Osteoblast (primary cell): ENCODE measurements at regions not wholly inside any gene's neighbourhood (a gene's known extent, or its start where the extent isn't known, plus 50 kb on each side); places are given as distances from the start of the nearest gene placed in this dataset.

Experiments
- DNase-seq: peaks from one replicate; pipeline ENCODE4 v3.0.0; 2011; ENCODE audit warnings: low spot score, mixed read lengths; ENCODE audit not compliant: insufficient read length; ENCODE audit errors: missing footprints
- H2AFZ ChIP-seq: 2 replicates; pipeline ENCODE4 v1.6.0; 2011; ENCODE audit warnings: mild to moderate bottlenecking, low read length
- H3K27ac ChIP-seq: 2 replicates; pipeline ENCODE4 v1.5.1; 2011; ENCODE audit warnings: mild to moderate bottlenecking, low read depth, low read length, moderate library complexity
- H3K27me3 ChIP-seq: 2 replicates; pipeline ENCODE4 v1.6.0; 2012; ENCODE audit warnings: mild to moderate bottlenecking, control low read depth, inconsistent platforms, low read length, moderate library complexity; ENCODE audit not compliant: insufficient read depth
- H3K36me3 ChIP-seq: 2 replicates; pipeline ENCODE4 v1.5.1; 2011; ENCODE audit warnings: mild to moderate bottlenecking, low read length, control low read depth, moderate library complexity; ENCODE audit not compliant: insufficient read depth
- H3K4me1 ChIP-seq: 2 replicates; pipeline ENCODE4 v1.5.1; 2011; ENCODE audit warnings: mild to moderate bottlenecking, low read length, control low read depth, moderate library complexity; ENCODE audit not compliant: insufficient read depth
- H3K4me2 ChIP-seq: 2 replicates; pipeline ENCODE4 v1.6.0; 2011; ENCODE audit warnings: mild to moderate bottlenecking, low read length; ENCODE audit not compliant: insufficient read depth
- H3K4me3 ChIP-seq: fragments of 200-600 bp; sonication (generic); 3 replicates; pipeline ENCODE4 v1.5.1; 2012; ENCODE audit warnings: mild to moderate bottlenecking, low read length, inconsistent platforms; ENCODE audit not compliant: insufficient read depth
- H3K79me2 ChIP-seq: 2 replicates; pipeline ENCODE4 v1.6.0; 2012; ENCODE audit warnings: mild to moderate bottlenecking, low read length, control low read depth, inconsistent platforms; ENCODE audit not compliant: insufficient read depth
- H3K9me3 ChIP-seq: 2 replicates; pipeline ENCODE4 v1.5.1; 2011; ENCODE audit warnings: low read depth, low read length, control low read depth
- H4K20me1 ChIP-seq: 2 replicates; pipeline ENCODE4 v1.6.0; 2012; ENCODE audit warnings: mild to moderate bottlenecking, low read length, control low read depth; ENCODE audit not compliant: insufficient read depth
- TF ChIP-seq, protein P1 (sequence below): IDR thresholded peaks from 2 replicates; pipeline ENCODE4 v1.5.1; 2011; ENCODE audit warnings: mild to moderate bottlenecking, low read depth, low read length, moderate library complexity; ENCODE audit errors: extremely low read depth

DNA sequence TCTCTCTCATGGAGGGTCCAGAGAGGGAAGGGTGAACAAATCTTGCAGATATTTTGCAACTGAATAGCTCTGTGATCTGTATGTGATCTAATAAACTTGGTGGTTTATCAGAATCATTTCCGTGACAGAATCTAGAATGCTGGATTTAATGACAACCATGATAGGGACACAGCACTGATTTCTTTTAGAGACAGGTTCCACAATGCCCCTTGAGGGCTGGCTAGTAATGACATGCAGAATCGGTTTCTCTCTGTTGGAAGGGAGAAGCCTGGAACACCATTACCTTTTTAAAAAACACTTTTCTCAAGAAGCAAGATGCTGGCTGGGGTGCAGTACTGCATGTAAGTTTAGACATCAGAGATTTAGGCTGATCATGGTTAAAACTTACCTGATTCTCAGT lies 313.4 kb downstream of the CDH26 start:
- TF ChIP-seq, protein P1, sequence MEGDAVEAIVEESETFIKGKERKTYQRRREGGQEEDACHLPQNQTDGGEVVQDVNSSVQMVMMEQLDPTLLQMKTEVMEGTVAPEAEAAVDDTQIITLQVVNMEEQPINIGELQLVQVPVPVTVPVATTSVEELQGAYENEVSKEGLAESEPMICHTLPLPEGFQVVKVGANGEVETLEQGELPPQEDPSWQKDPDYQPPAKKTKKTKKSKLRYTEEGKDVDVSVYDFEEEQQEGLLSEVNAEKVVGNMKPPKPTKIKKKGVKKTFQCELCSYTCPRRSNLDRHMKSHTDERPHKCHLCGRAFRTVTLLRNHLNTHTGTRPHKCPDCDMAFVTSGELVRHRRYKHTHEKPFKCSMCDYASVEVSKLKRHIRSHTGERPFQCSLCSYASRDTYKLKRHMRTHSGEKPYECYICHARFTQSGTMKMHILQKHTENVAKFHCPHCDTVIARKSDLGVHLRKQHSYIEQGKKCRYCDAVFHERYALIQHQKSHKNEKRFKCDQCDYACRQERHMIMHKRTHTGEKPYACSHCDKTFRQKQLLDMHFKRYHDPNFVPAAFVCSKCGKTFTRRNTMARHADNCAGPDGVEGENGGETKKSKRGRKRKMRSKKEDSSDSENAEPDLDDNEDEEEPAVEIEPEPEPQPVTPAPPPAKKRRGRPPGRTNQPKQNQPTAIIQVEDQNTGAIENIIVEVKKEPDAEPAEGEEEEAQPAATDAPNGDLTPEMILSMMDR, result peak; percentile 7
- Histone ChIP-seq H3K4me1 (no peaks in the 10 kb centered on the region), H3K27me3 (no peaks in the 10 kb centered on the region), H3K4me2 (no peak overlapping the region), H3K36me3 (no peaks in the 10 kb centered on the region), H2AFZ (no peak overlapping the region), H3K9me3 (no peaks in the 10 kb centered on the region), H3K4me3 (no peak overlapping the region), H4K20me1 (no peaks in the 10 kb centered on the region), H3K27ac (no peak overlapping the region), H3K79me2 (no peaks in the 10 kb centered on the region)
- DNase-seq, result no peak

DNA sequence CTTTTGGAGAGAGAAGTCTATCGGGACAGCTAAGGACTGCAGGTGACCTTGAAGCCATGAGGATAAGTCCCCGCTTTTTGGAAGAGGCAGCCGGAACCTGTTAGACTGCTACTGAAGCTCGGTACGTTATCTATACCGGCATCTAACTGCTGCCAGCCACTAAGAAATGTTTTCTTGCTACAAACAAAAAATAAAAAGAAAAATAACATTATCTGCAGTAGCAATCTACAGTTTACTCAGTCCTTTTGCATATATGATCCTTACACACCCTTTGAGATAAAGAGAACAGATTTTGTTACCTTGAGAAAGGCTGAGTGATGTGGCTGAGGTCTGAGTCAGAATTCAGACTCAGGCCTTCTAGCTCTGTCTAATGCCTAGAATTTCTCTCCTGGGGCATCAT lies 314.6 kb downstream of the CDH26 start:
- no peak overlapping the region for H3K4me3 ChIP-seq
- H3K4me1 ChIP-seq, result no peaks in the 10 kb centered on the region
- no peaks in the 10 kb centered on the region for H3K36me3 ChIP-seq
- no peaks in the 10 kb centered on the region for H3K27me3 ChIP-seq
- no peaks in the 10 kb centered on the region for H3K79me2 ChIP-seq
- no peak for DNase-seq
- H2AFZ ChIP-seq, result no peak overlapping the region
- H4K20me1 ChIP-seq, result no peaks in the 10 kb centered on the region
- no peak overlapping the region for H3K4me2 ChIP-seq
- TF ChIP-seq, protein P1, result no peak
- no peak overlapping the region for H3K27ac ChIP-seq
- no peaks in the 10 kb centered on the region for H3K9me3 ChIP-seq

DNA sequence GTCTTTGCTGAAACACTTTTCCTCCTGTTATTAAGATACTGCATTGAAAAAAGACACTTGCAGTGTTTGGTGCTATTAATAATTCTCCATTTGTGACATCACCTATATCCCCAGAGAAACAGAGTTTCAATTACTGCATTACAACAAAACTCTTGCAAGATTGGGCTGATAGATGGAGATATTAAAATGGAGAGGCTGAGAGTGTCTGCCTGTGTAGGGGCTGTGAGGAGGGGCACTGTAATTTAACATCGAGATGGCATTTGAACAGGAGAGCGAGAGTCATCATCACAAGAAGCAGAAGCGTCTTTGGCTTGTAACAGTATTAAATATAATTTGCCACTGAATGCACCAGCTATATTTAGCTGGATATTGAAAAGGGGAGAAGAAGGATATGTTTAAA lies 316.5 kb downstream of the CDH26 start:
- H3K4me1 ChIP-seq, result no peaks in the 10 kb centered on the region
- H3K36me3 ChIP-seq, result no peaks in the 10 kb centered on the region
- no peak overlapping the region for H2AFZ ChIP-seq
- H3K27me3 ChIP-seq, result no peaks in the 10 kb centered on the region
- no peak overlapping the region for H3K4me3 ChIP-seq
- no peaks in the 10 kb centered on the region for H3K79me2 ChIP-seq
- no peak for DNase-seq
- H3K9me3 ChIP-seq, result no peaks in the 10 kb centered on the region
- TF ChIP-seq, protein P1, result no peak
- H4K20me1 ChIP-seq, result no peaks in the 10 kb centered on the region
- no peak overlapping the region for H3K4me2 ChIP-seq
- H3K27ac ChIP-seq, result no peak overlapping the region

DNA sequence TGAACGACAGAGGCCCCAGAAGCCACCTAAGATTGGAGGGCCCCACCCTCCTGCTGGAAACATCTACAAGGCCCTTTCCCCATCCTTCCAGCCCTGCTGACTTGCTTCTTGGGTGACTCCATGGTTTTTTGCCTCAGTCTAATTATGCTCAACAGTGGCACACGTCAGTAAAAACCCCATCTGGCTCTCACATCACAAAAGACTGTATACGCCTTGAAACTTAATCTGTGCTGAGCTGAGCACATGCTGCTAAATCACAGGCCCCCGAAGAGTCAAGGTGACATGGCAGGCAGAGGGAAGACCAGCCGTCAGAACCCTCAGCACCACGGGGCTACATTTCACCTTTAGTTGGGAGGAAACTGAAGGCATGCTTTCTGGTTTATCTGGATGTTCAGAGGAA lies 323.1 kb downstream of the CDH26 start:
- no peak overlapping the region for H2AFZ ChIP-seq
- H3K9me3 ChIP-seq, result peaks cover 2% of the 10 kb centered on the region
- H3K4me1 ChIP-seq, result no peaks in the 10 kb centered on the region
- no peak overlapping the region for H3K4me2 ChIP-seq
- no peaks in the 10 kb centered on the region for H3K36me3 ChIP-seq
- TF ChIP-seq, protein P1, result no peak
- H3K27ac ChIP-seq, result no peak overlapping the region
- no peaks in the 10 kb centered on the region for H3K27me3 ChIP-seq
- no peaks in the 10 kb centered on the region for H4K20me1 ChIP-seq
- DNase-seq, result no peak
- H3K4me3 ChIP-seq, result no peak overlapping the region
- H3K79me2 ChIP-seq, result no peaks in the 10 kb centered on the region
